ENCODE measurements at regions not wholly inside any gene's neighbourhood (a gene's known extent, or its start where the extent isn't known, plus 50 kb on each side); places are given as distances from the start of the nearest gene placed in this dataset.

GRCh38 chr13:83056269-83056668, 826.0 kb downstream of the SLITRK1 start:
- ChIA-PET POLR2A (no interaction called here), CTCF (no interaction called here)
- DNase-seq (ENCODE audit: low read depth in 1 of 2, low spot score in 1 of 2) (no peak), FAIRE-seq (no peak), ATAC-seq (no peak)
- H3K4me3 ChIP-seq, result no peak overlapping the region
- H3K9me3 ChIP-seq, result no peaks in the 10 kb centered on the region
- no peak overlapping the region for H3K27ac ChIP-seq
- no peaks in the 10 kb centered on the region for H3K4me1 ChIP-seq
- TF ChIP-seq MAFK (IDR thresholded peaks at IDR 0.05; ENCODE audit: partially characterized antibody), result peak; percentile 3
- TF ChIP-seq ZSCAN20 (CRISPR knock-in tag; IDR thresholded peaks at IDR 0.05), result no peak
- no peak overlapping the region for H3K4me2 ChIP-seq
- 53% methylated on average over 3 of the region's 3 CpGs for WGBS (ENCODE audit: missing lambda C conversion rate)

GRCh38 chr13:83048419-83048818, 833.9 kb downstream of the SLITRK1 start:
- 54% methylated on average over 1 of the region's 1 CpG for WGBS (ENCODE audit: missing lambda C conversion rate)
- ChIA-PET CTCF (no interaction called here), POLR2A (no interaction called here)
- no peaks in the 10 kb centered on the region for H3K4me1 ChIP-seq
- TF ChIP-seq FOSL2 (IDR thresholded peaks at IDR 0.05), result no peak
- TF ChIP-seq FOSL2 (CRISPR knock-in tag; IDR thresholded peaks at IDR 0.05), result no peak
- no peak for TF ChIP-seq TP53 (CRISPR knock-in tag; IDR thresholded peaks at IDR 0.05)
- TF ChIP-seq SMC3 (IDR thresholded peaks at IDR 0.05), result no peak
- TF ChIP-seq RARB (CRISPR knock-in tag; IDR thresholded peaks at IDR 0.05), result no peak
- no peak for TF ChIP-seq EHMT2 (IDR thresholded peaks at IDR 0.05; ENCODE audit: low read depth)
- no peak for TF ChIP-seq ZC3H11A (IDR thresholded peaks at IDR 0.05)
- no peak for TF ChIP-seq MAX (IDR thresholded peaks at IDR 0.05)
- TF ChIP-seq HES2 (IDR thresholded peaks at IDR 0.05), result no peak
- TF ChIP-seq ATOH8 (CRISPR knock-in tag; IDR thresholded peaks at IDR 0.05; ENCODE audit: low read depth), result no peak
- no peak for TF ChIP-seq NR3C1 (IDR thresholded peaks at IDR 0.05)
- no peak for TF ChIP-seq TFCP2L1 (CRISPR knock-in tag; IDR thresholded peaks at IDR 0.05)
- no peak for TF ChIP-seq BCL3 (IDR thresholded peaks at IDR 0.05)
- no peak for TF ChIP-seq RNF2 (IDR thresholded peaks at IDR 0.05; ENCODE audit: borderline replicate concordance, low read depth)
- no peak for TF ChIP-seq RAD21 (conservative IDR thresholded peaks at IDR 0.05 in 1 of 2, IDR thresholded peaks at IDR 0.05 in 1 of 2)
- no peak for TF ChIP-seq POLR2AphosphoS2 (conservative IDR thresholded peaks at IDR 0.05; ENCODE audit: low read length)
- no peak for TF ChIP-seq FOSB (CRISPR knock-in tag; IDR thresholded peaks at IDR 0.05)
- TF ChIP-seq BHLHE40 (IDR thresholded peaks at IDR 0.05; ENCODE audit: low read depth, low read length), result no peak
- TF ChIP-seq CBX2 (IDR thresholded peaks at IDR 0.05; ENCODE audit: borderline replicate concordance, low read depth), result no peak
- TF ChIP-seq PHF8 (IDR thresholded peaks at IDR 0.05; ENCODE audit: borderline replicate concordance, low read depth), result no peak
- no peak overlapping the region for H3K27ac ChIP-seq
- ATAC-seq (no peak), FAIRE-seq (no peak), DNase-seq (ENCODE audit: low read depth in 1 of 2, low spot score in 1 of 2) (no peak)
- H3K4me3 ChIP-seq, result no peak overlapping the region
- H3K4me2 ChIP-seq, result no peak overlapping the region
- no peaks in the 10 kb centered on the region for H3K9me3 ChIP-seq

- Histone ChIP-seq H3K4me3 (no peak overlapping the region), H3K9me3 (no peaks in the 10 kb centered on the region), H3K4me1 (no peaks in the 10 kb centered on the region), H3K4me2 (no peak overlapping the region), H3K27ac (no peak overlapping the region)
- TF ChIP-seq FOSL2 (IDR thresholded peaks at IDR 0.05) (no peak), FOSL2 (CRISPR knock-in tag; IDR thresholded peaks at IDR 0.05) (no peak), RARB (CRISPR knock-in tag; IDR thresholded peaks at IDR 0.05) (no peak), HES2 (IDR thresholded peaks at IDR 0.05) (no peak), PBX3 (IDR thresholded peaks at IDR 0.05) (no peak)
- FAIRE-seq (no peak), DNase-seq (ENCODE audit: low read depth in 1 of 2, low spot score in 1 of 2) (no peak), ATAC-seq (no peak)
- 18% methylated on average over 1 of the region's 1 CpG for WGBS (ENCODE audit: missing lambda C conversion rate)
- ChIA-PET CTCF (no interaction called here), POLR2A (no interaction called here)
Measured at GRCh38 chr13:83024955-83025594, 857.2 kb downstream of the SLITRK1 start.

Measured in A549 (cell line).